ENCODE measurements at regions not wholly inside any gene's neighbourhood (a gene's known extent, or its start where the extent isn't known, plus 50 kb on each side); places are given as distances from the start of the nearest gene placed in this dataset.

DNA sequence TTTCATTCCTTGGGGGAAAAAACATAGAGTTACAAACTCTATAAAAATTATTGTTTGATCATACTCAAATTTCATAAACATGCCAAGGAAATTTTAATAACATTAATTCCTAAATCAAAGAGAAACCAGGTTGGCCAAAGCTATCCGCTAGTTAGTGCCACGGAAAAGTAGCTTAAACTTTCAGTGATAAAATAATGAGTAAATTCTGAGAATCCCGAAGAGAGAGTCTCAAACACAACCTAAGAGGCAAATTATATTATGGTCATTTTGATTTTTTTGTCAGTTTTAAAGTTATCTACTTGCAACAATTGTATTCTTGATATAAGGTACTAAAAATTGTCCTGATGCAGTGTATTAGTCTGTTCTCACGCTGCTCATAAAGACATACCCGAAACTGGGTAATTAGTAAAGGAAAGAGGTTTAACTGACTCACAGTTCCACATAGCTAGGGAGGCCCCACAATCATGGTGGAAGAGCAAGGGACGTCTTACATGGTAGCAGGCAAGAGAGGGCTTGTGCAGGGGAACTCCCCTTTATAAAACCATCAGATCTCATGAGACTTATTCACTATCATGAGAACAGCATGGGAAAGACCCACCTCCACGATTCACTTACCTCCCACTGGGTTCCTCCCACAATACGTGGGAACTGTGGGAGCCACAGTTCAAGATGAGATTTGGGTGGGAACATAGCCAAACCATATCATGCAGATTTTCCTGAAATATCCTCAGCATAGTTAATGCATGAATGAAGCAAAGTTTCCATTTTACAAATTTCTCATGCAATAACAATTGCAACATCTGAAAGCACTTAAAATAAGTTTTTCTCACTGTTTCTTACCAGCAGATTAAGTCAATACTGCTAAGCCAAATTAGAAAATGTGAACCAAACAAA, 205.9 kb upstream of the STK17B start:
- Histone ChIP-seq H3K9me2 (ENCODE audit: insufficient read depth) (no peaks in the 10 kb centered on the region), H3K27ac (ENCODE audit: low read depth, low read length) (no peak overlapping the region), H3K4me1 (ENCODE audit: control insufficient read depth in 1 of 2, insufficient read depth in 2 of 2, low read length in 2 of 2) (no peaks in the 10 kb centered on the region), H3K9me3 (ENCODE audit: control insufficient read depth in 1 of 2, insufficient read depth in 1 of 2, low read depth in 1 of 2, low read length in 2 of 2) (no peaks in the 10 kb centered on the region), H3K36me3 (ENCODE audit: control insufficient read depth in 1 of 2, insufficient read depth in 2 of 2, low read length in 2 of 2) (no peaks in the 10 kb centered on the region), H2AFZ (ENCODE audit: low read depth, low read length, poor library complexity, severe bottlenecking) (no peak overlapping the region), H3K27me3 (ENCODE audit: insufficient read depth, low read length) (no peaks in the 10 kb centered on the region), H4K20me1 (ENCODE audit: insufficient read depth) (no peaks in the 10 kb centered on the region), H3K4me3 (replicated peaks in 1 of 2; ENCODE audit: low read depth in 1 of 2, low read length in 2 of 2) (no peak overlapping the region), H3K9ac (ENCODE audit: low read length) (no peak overlapping the region), H3K4me2 (ENCODE audit: low read length) (no peak overlapping the region), H3K79me2 (ENCODE audit: insufficient read depth, low read length) (no peaks in the 10 kb centered on the region)
- ChIA-PET RAD21 (ENCODE audit: low non-redundant PET in 1 of 2, low total read pairs in 2 of 2, uncharacterized antibody in 2 of 2, unreplicated experiment in 2 of 2) (no interaction called here), CTCF (no interaction called here), POLR2A (no interaction called here)
- no peak for DNase-seq (ENCODE audit: low read depth, low spot score)
- TF ChIP-seq RAD21 (IDR thresholded peaks at IDR 0.05; ENCODE audit: low read depth) (no peak), SRF (IDR thresholded peaks at IDR 0.05; ENCODE audit: low read depth) (no peak), POLR2A (IDR thresholded peaks at IDR 0.05; ENCODE audit: borderline replicate concordance, extremely low read depth, insufficient read depth, insufficient read length) (no peak), EGR1 (IDR thresholded peaks at IDR 0.05; ENCODE audit: low read depth) (no peak), SP1 (IDR thresholded peaks at IDR 0.05; ENCODE audit: low read depth) (no peak)
- TF ChIP-seq, protein P1, sequence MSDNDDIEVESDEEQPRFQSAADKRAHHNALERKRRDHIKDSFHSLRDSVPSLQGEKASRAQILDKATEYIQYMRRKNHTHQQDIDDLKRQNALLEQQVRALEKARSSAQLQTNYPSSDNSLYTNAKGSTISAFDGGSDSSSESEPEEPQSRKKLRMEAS (IDR thresholded peaks at IDR 0.05) = no peak
- TF ChIP-seq, protein P2, sequence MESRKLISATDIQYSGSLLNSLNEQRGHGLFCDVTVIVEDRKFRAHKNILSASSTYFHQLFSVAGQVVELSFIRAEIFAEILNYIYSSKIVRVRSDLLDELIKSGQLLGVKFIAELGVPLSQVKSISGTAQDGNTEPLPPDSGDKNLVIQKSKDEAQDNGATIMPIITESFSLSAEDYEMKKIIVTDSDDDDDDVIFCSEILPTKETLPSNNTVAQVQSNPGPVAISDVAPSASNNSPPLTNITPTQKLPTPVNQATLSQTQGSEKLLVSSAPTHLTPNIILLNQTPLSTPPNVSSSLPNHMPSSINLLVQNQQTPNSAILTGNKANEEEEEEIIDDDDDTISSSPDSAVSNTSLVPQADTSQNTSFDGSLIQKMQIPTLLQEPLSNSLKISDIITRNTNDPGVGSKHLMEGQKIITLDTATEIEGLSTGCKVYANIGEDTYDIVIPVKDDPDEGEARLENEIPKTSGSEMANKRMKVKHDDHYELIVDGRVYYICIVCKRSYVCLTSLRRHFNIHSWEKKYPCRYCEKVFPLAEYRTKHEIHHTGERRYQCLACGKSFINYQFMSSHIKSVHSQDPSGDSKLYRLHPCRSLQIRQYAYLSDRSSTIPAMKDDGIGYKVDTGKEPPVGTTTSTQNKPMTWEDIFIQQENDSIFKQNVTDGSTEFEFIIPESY (IDR thresholded peaks at IDR 0.05; ENCODE audit: extremely low read depth, insufficient replicate concordance, low read length) = no peak
- intact Hi-C loops (cut with micrococcal nuclease) = no loop called here
- BruUV-seq (replicated peaks) = no TSS peak
- ATAC-seq = no peak

DNA sequence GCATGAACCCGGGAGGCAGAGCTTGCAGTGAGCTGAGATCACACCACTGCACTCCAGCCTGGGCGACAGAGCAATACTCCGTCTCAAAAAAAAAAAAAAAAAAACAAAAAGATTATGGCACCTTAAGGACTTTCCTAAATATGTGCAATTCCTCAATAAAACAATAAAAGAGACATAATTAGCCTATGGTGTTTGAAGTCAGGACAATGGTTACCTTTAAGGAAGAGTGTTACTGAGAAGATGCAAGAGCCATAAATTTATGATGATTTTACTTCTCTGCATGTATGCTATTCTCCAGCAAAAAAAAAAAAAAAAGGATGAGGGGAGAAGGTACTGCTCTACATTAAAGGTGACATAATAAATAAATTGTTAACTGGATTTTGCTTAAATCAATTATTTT, 208.2 kb upstream of the STK17B start:
- Histone ChIP-seq H3K27ac (ENCODE audit: low read depth, low read length) (no peak overlapping the region), H3K36me3 (ENCODE audit: control insufficient read depth in 1 of 2, insufficient read depth in 2 of 2, low read length in 2 of 2) (no peaks in the 10 kb centered on the region), H2AFZ (ENCODE audit: low read depth, low read length, poor library complexity, severe bottlenecking) (no peak overlapping the region), H3K4me1 (ENCODE audit: control insufficient read depth in 1 of 2, insufficient read depth in 2 of 2, low read length in 2 of 2) (no peaks in the 10 kb centered on the region), H3K9me2 (ENCODE audit: insufficient read depth) (no peaks in the 10 kb centered on the region), H4K20me1 (ENCODE audit: insufficient read depth) (no peaks in the 10 kb centered on the region), H3K9ac (ENCODE audit: low read length) (no peak overlapping the region), H3K4me3 (replicated peaks in 1 of 2; ENCODE audit: low read depth in 1 of 2, low read length in 2 of 2) (no peak overlapping the region), H3K27me3 (ENCODE audit: insufficient read depth, low read length) (no peaks in the 10 kb centered on the region), H3K79me2 (ENCODE audit: insufficient read depth, low read length) (no peaks in the 10 kb centered on the region), H3K9me3 (ENCODE audit: control insufficient read depth in 1 of 2, insufficient read depth in 1 of 2, low read depth in 1 of 2, low read length in 2 of 2) (no peaks in the 10 kb centered on the region), H3K4me2 (ENCODE audit: low read length) (no peak overlapping the region)
- intact Hi-C loops (cut with micrococcal nuclease) = no loop called here
- ATAC-seq (no peak), DNase-seq (ENCODE audit: low read depth, low spot score) (no peak)
- CTCF ChIA-PET = no interaction called here
- POLR2A ChIA-PET = no interaction called here
- RAD21 ChIA-PET (ENCODE audit: low non-redundant PET in 1 of 2, low total read pairs in 2 of 2, uncharacterized antibody in 2 of 2, unreplicated experiment in 2 of 2) = no interaction called here
- no TSS peak for BruUV-seq (replicated peaks)
- TF ChIP-seq ZNF274 (IDR thresholded peaks at IDR 0.05; ENCODE audit: low read depth, low read length) (no peak), CEBPB (IDR thresholded peaks at IDR 0.05; ENCODE audit: low read depth) (no peak), EZH2 (IDR thresholded peaks at IDR 0.05) (no peak), POLR2A (IDR thresholded peaks at IDR 0.05; ENCODE audit: borderline replicate concordance, extremely low read depth, insufficient read depth, insufficient read length) (no peak), POLR2AphosphoS5 (IDR thresholded peaks at IDR 0.05; ENCODE audit: low read depth, low read length) (no peak), RAD21 (IDR thresholded peaks at IDR 0.05; ENCODE audit: low read depth) (no peak), EGR1 (IDR thresholded peaks at IDR 0.05; ENCODE audit: low read depth) (no peak), FOSL1 (IDR thresholded peaks at IDR 0.05; ENCODE audit: low read depth) (no peak), ZFX (IDR thresholded peaks at IDR 0.05) (no peak)
- TF ChIP-seq, protein P1 (IDR thresholded peaks at IDR 0.05) = no peak
- TF ChIP-seq, protein P2 (IDR thresholded peaks at IDR 0.05; ENCODE audit: extremely low read depth, insufficient replicate concordance, low read length) = no peak

Data from HCT116 (cell line).